Vagina (tissue), 2 donors: ENCODE measurements at regions not wholly inside any gene's neighbourhood (a gene's known extent, or its start where the extent isn't known, plus 50 kb on each side); places are given as distances from the start of the nearest gene placed in this dataset.

Experiments
- CTCF ChIP-seq, 3 experiments: fragments of 450-650 bp in 2 of 3; fragments of 200-600 bp in 1 of 3; sonication (generic) in 1 of 3; IDR thresholded peaks; one replicate each; pipeline ENCODE4 v1.5.1; 2017 to 2019; ENCODE audit warnings: antibody characterized with exemption in 3 of 3, mild to moderate bottlenecking in 2 of 3, moderate library complexity in 2 of 3
- POLR2A ChIP-seq, 2 donors: fragments of 450-650 bp; IDR thresholded peaks; one replicate each; pipeline ENCODE4 v1.6.1; 2017; ENCODE audit warnings: antibody characterized with exemption in 2 of 2, mild to moderate bottlenecking in 2 of 2, moderate library complexity in 2 of 2

- TF ChIP-seq CTCF (IDR thresholded peaks at IDR 0.05) (no peak), POLR2A (IDR thresholded peaks at IDR 0.05) (no peak)
Measured at GRCh38 chr2:58407487-58407886, 166.4 kb upstream of the FANCL start.
